C4-2B (cell line): ENCODE measurements at regions not wholly inside any gene's neighbourhood (a gene's known extent, or its start where the extent isn't known, plus 50 kb on each side); places are given as distances from the start of the nearest gene placed in this dataset.

Source experiments
- ZFX ChIP-seq: fragments of 450-650 bp; IDR thresholded peaks from 2 replicates; pipeline ENCODE4 v1.6.1; 2017
- TF ChIP-seq, protein P1 (sequence below): fragments of 450-650 bp; conservative IDR thresholded peaks from 2 replicates; pipeline ENCODE4 v1.5.1; 2017; ENCODE audit warnings: mild to moderate bottlenecking

DNA sequence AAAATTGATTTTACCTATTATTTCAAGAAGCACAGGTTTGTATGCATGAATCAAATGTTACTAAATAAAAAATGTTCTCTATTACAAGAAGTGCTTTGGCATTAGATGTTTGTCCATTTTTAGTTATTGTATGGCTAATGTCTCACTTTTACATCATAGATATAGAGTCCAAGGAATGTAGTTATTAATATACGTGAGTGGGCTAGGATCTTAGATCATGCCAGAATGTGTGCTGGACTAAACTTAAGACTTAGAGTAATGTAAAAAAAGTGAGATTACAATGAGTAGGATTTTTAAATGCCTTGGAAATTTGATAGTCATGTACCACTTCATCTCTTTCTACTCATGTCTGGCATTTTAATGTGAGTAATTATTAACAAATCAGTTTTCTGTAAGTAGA lies 196.6 kb downstream of the ARL4A start:
- TF ChIP-seq, protein P1, sequence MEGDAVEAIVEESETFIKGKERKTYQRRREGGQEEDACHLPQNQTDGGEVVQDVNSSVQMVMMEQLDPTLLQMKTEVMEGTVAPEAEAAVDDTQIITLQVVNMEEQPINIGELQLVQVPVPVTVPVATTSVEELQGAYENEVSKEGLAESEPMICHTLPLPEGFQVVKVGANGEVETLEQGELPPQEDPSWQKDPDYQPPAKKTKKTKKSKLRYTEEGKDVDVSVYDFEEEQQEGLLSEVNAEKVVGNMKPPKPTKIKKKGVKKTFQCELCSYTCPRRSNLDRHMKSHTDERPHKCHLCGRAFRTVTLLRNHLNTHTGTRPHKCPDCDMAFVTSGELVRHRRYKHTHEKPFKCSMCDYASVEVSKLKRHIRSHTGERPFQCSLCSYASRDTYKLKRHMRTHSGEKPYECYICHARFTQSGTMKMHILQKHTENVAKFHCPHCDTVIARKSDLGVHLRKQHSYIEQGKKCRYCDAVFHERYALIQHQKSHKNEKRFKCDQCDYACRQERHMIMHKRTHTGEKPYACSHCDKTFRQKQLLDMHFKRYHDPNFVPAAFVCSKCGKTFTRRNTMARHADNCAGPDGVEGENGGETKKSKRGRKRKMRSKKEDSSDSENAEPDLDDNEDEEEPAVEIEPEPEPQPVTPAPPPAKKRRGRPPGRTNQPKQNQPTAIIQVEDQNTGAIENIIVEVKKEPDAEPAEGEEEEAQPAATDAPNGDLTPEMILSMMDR, result no peak
- TF ChIP-seq ZFX, result no peak
